Psoas muscle (tissue), 7 donors: ENCODE measurements at regions not wholly inside any gene's neighbourhood (a gene's known extent, or its start where the extent isn't known, plus 50 kb on each side); places are given as distances from the start of the nearest gene placed in this dataset.

Source experiments
- ATAC-seq, 4 donors: fragments of 200-7000 bp; cut with Tn5 transposase; one replicate each; pipeline ENCODE4 v1.9.1; 2020; ENCODE audit warnings: moderate library complexity in 3 of 4, mild to moderate bottlenecking in 2 of 4
- DNase-seq, 2 donors: peaks; one replicate each; pipeline ENCODE4 v3.0.0-alpha.2; 2020
- H3K27ac ChIP-seq: fragments of 200-600 bp; one replicate; pipeline ENCODE4 v1.8.0; 2022
- H3K27me3 ChIP-seq, 3 donors: fragments of 200-600 bp in 1 of 3; one replicate each; pipeline versions ENCODE4 v1.6.1 to v1.8.0; 2013 to 2022; ENCODE audit warnings: low read length in 2 of 3, mild to moderate bottlenecking in 2 of 3, moderate library complexity in 1 of 3; ENCODE audit not compliant: insufficient read depth in 3 of 3
- H3K36me3 ChIP-seq, 2 donors: fragments of 200-600 bp in 1 of 2; one replicate each; pipeline versions ENCODE4 v1.6.1 to v1.8.0; 2013 to 2022; ENCODE audit warnings: low read depth in 1 of 2, mild to moderate bottlenecking in 1 of 2, moderate library complexity in 1 of 2; ENCODE audit not compliant: insufficient read depth in 1 of 2
- H3K4me1 ChIP-seq: fragments of 200-600 bp; one replicate; pipeline ENCODE4 v1.8.0; 2022
- H3K4me3 ChIP-seq: fragments of 200-600 bp; one replicate; pipeline ENCODE4 v1.8.0; 2022; ENCODE audit warnings: mild to moderate bottlenecking
- H3K9me3 ChIP-seq: fragments of 200-600 bp; one replicate; pipeline ENCODE4 v1.8.0; 2022
- WGBS, 3 donors: extraction: QIAGEN DNeasy Blood & Tissue Kit; methylation state at CpG; one replicate each; pipeline versions ENCODE4 v1.1.6 to v1.1.7; 2013; 5-methylcytosine and 5-hydroxymethylcytosine counted together
- intact Hi-C, 2 donors: fragments of 100-400 bp; cut with DNase I; formaldehyde crosslinking; loops; one replicate each; pipeline versions ENCODE4 v1.11.0 to v1.14.2; 2022
- TF ChIP-seq, protein P1 (sequence below): fragments of 200-600 bp; IDR thresholded peaks from one replicate; pipeline ENCODE4 v1.8.0; 2022; ENCODE audit warnings: antibody characterized with exemption
- donor health status: healthy with polysubstance abuse.
- donor health status: DM: no; HTN: no; CAD: no; lungs with moderate emphysema.
- donor health status: Bipolar disorder and iron deficiency.
- donor health status: healthy.
- donor health status: DM: yes; HTN: yes; CAD: no.
- donor health status: DM: no; HTN: no; CAD: no.
- donor health status: DM: yes; HTN: yes; CAD: no.

GRCh38 chr7:340979-341694 is 51.2 kb downstream of the FOXL3 start:
- Histone ChIP-seq H3K36me3 (no peaks in the 10 kb centered on the region), H3K27me3 (peaks cover 0 to 5% (median 0%) of the 10 kb centered on the region in 3 donors), H3K9me3 (no peaks in the 10 kb centered on the region), H3K4me1 (peaks cover 5% of the 10 kb centered on the region), H3K4me3 (no peak overlapping the region), H3K27ac (no peak overlapping the region)
- DNase-seq (peak in 1 of 2 donors; percentile 28), ATAC-seq (no peak)
- TF ChIP-seq, protein P1, sequence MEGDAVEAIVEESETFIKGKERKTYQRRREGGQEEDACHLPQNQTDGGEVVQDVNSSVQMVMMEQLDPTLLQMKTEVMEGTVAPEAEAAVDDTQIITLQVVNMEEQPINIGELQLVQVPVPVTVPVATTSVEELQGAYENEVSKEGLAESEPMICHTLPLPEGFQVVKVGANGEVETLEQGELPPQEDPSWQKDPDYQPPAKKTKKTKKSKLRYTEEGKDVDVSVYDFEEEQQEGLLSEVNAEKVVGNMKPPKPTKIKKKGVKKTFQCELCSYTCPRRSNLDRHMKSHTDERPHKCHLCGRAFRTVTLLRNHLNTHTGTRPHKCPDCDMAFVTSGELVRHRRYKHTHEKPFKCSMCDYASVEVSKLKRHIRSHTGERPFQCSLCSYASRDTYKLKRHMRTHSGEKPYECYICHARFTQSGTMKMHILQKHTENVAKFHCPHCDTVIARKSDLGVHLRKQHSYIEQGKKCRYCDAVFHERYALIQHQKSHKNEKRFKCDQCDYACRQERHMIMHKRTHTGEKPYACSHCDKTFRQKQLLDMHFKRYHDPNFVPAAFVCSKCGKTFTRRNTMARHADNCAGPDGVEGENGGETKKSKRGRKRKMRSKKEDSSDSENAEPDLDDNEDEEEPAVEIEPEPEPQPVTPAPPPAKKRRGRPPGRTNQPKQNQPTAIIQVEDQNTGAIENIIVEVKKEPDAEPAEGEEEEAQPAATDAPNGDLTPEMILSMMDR = no peak
- 84 to 90% (median 86%) methylated on average over 30 of the region's 30 CpGs for WGBS, 3 donors
- intact Hi-C loops = loop anchor here in 1 of 2 donors (10.0 kb wide), 1 partner anchor 224 kb away; no protein-coding TSS in a partner anchor

DNA sequence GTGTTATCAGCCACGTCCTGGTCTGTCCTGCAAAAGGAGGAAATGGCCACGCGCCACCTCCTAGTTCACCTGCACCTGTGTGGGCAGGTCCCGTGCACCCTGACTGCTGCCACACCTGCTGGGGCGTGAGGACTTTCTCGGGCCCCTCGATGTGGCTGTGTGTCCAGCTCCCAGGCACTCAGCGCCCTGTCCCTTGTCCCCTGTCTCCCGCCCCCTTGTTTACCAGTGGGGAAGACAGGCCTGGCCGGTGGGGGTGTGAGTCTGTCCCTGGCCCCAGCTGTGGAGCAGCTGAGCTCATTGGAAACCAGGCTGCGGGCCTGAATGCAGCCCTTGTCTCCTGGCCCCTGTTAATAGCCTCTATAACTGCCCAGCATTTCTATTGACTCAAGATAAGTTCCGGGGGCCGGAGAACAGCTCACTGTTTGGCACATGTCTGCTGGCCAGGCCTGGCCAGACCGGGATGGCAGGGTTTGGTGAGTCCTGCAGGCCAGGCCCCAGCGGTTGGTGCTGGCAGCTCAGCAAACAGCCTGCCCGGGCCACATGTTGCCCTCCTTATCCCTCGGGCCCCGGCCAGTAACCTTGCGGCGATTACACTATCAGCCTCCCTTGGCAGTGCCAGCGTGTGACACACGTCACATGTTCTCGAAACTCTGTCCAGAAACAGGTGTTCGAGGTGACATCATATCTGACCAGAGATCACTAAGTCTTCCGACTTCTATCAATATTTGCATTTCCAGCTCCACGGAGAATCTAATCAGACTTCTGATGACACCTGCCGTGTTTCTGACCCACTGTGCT is 52.1 kb downstream of the FOXL3 start:
- ATAC-seq = peak; percentile 92 to 96 (median 96)
- H3K27ac ChIP-seq = peak overlapping the region; percentile 77
- peak; percentile 67 to 83 for DNase-seq
- H3K36me3 ChIP-seq = no peaks in the 10 kb centered on the region
- peaks cover 0 to 5% (median 0%) of the 10 kb centered on the region in 3 donors for H3K27me3 ChIP-seq
- WGBS, 3 donors = 37 to 46% (median 42%) methylated on average over 27 of the region's 27 CpGs
- H3K4me3 ChIP-seq = no peak overlapping the region
- TF ChIP-seq, protein P1 = no peak
- peaks cover 5% of the 10 kb centered on the region for H3K4me1 ChIP-seq
- no peaks in the 10 kb centered on the region for H3K9me3 ChIP-seq
- intact Hi-C loops = loop anchor here in 1 of 2 donors (10.0 kb wide), 1 partner anchor 223 kb away; no protein-coding TSS in a partner anchor

GRCh38 chr7:342681-343216 is 52.8 kb downstream of the FOXL3 start:
- TF ChIP-seq, protein P1 = no peak
- intact Hi-C loops = loop anchor here in 1 of 2 donors (10.0 kb wide), 1 partner anchor 222 kb away; no protein-coding TSS in a partner anchor
- DNase-seq (peak in 1 of 2 donors; percentile 30), ATAC-seq (peak; percentile 12 to 20 (median 14))
- peaks cover 5% of the 10 kb centered on the region for H3K4me1 ChIP-seq
- peaks cover 0 to 5% (median 0%) of the 10 kb centered on the region in 3 donors for H3K27me3 ChIP-seq
- no peaks in the 10 kb centered on the region for H3K9me3 ChIP-seq
- H3K4me3 ChIP-seq = no peak overlapping the region
- H3K36me3 ChIP-seq = no peaks in the 10 kb centered on the region
- peak overlapping the region; percentile 77 for H3K27ac ChIP-seq
- WGBS, 3 donors = 88 to 89% (median 89%) methylated on average over 10 of the region's 10 CpGs

GRCh38 chr7:343227-343822 is 53.4 kb downstream of the FOXL3 start:
- H3K27ac ChIP-seq = no peak overlapping the region
- intact Hi-C loops = loop anchor here in 1 of 2 donors (10.0 kb wide), 1 partner anchor 221 kb away; no protein-coding TSS in a partner anchor
- peak in 1 of 2 donors; percentile 23 for DNase-seq

More at GRCh38 chr7:343227-343822, 53.4 kb downstream of the FOXL3 start:
- no peaks in the 10 kb centered on the region for H3K27me3 ChIP-seq
- no peak overlapping the region for H3K4me3 ChIP-seq
- H3K4me1 ChIP-seq = peaks cover 5% of the 10 kb centered on the region
- H3K36me3 ChIP-seq = no peaks in the 10 kb centered on the region
- no peak for ATAC-seq
- no peaks in the 10 kb centered on the region for H3K9me3 ChIP-seq
- TF ChIP-seq, protein P1 = no peak
- 90 to 94% (median 91%) methylated on average over 32 to 33 of the region's 33 CpGs for WGBS, 3 donors
